WTC11 (cell line): ENCODE measurements at regions not wholly inside any gene's neighbourhood (a gene's known extent, or its start where the extent isn't known, plus 50 kb on each side); places are given as distances from the start of the nearest gene placed in this dataset.

Experiments used
- ATAC-seq: fragments of 200-7000 bp; cut with Tn5 transposase; 2 replicates; pipeline ENCODE4 v1.10.0; 2021; ENCODE audit warnings: mild to moderate bottlenecking, moderate library complexity
- CTCF ChIA-PET: fragments of 300-600 bp; sonication (Branson Sonifier 250); formaldehyde crosslinking; loops from one replicate; lab custom pipeline; 2021; ENCODE audit warnings: antibody characterized with exemption; lab: Charles Lee
- POLR2A ChIA-PET: fragments of 350-600 bp; sonication (Branson Sonifier 250); formaldehyde crosslinking; loops from one replicate; lab custom pipeline; 2021; ENCODE audit warnings: antibody characterized with exemption; lab: Charles Lee
- DNase-seq: peaks from one replicate; pipeline ENCODE4 v3.0.0; 2021; ENCODE audit warnings: low spot score
- H3K27ac Mint-ChIP-seq: 2 replicates; pipeline ENCODE4 v1.8.0; 2021; ENCODE audit warnings: mixed read lengths
- H3K27me3 Mint-ChIP-seq: 2 replicates; pipeline ENCODE4 v1.8.0; 2021; ENCODE audit warnings: low read depth, mild to moderate bottlenecking, moderate library complexity, mixed read lengths
- H3K36me3 Mint-ChIP-seq: 2 replicates; pipeline ENCODE4 v1.8.0; 2021; ENCODE audit warnings: mixed read lengths
- H3K4me1 Mint-ChIP-seq: 2 replicates; pipeline ENCODE4 v1.8.0; 2022; ENCODE audit warnings: mixed read lengths
- H3K4me3 Mint-ChIP-seq: 2 replicates; pipeline ENCODE4 v1.8.0; 2021; ENCODE audit warnings: mild to moderate bottlenecking, moderate library complexity, mixed read lengths
- H3K9me3 Mint-ChIP-seq: 2 replicates; pipeline ENCODE4 v1.8.0; 2021; ENCODE audit warnings: mixed read lengths
- ARID4B ChIP-seq: sonication (generic); formaldehyde crosslinking; IDR thresholded peaks from 2 replicates; pipeline ENCODE4 v1.8.0; 2023; ENCODE audit warnings: missing genetic modification reagents, mild to moderate bottlenecking, borderline replicate concordance
- ATF6 ChIP-seq: sonication (generic); formaldehyde crosslinking; IDR thresholded peaks from 2 replicates; pipeline ENCODE4 v1.8.1; 2023; ENCODE audit warnings: mild to moderate bottlenecking, missing genetic modification reagents
- CBFB ChIP-seq: sonication (generic); formaldehyde crosslinking; IDR thresholded peaks from 2 replicates; pipeline ENCODE4 v1.8.1; 2022; ENCODE audit warnings: mild to moderate bottlenecking, low read depth, missing genetic modification reagents
- E2F5 ChIP-seq: sonication (generic); formaldehyde crosslinking; IDR thresholded peaks from 2 replicates; pipeline ENCODE4 v1.8.1; 2022; ENCODE audit warnings: mild to moderate bottlenecking, moderate library complexity, missing genetic modification reagents
- EMX1 ChIP-seq: fragments of 250-450 bp; sonication (Bioruptor Pico); IDR thresholded peaks from 2 replicates; pipeline ENCODE4 v1.8.0; 2021; ENCODE audit warnings: mild to moderate bottlenecking
- ETV6 ChIP-seq: sonication (generic); formaldehyde crosslinking; IDR thresholded peaks from 2 replicates; pipeline ENCODE4 v1.8.1; 2022; ENCODE audit warnings: mild to moderate bottlenecking, missing genetic modification reagents
- FOXP1 ChIP-seq: sonication (generic); formaldehyde crosslinking; IDR thresholded peaks from 2 replicates; pipeline ENCODE4 v1.8.0; 2022; ENCODE audit warnings: missing genetic modification reagents, mild to moderate bottlenecking, moderate library complexity, borderline replicate concordance
- HMGA2 ChIP-seq: fragments of 250-450 bp; sonication (Bioruptor Pico); IDR thresholded peaks from 2 replicates; pipeline ENCODE4 v1.4.0; 2021; ENCODE audit warnings: mild to moderate bottlenecking, moderate library complexity
- IRF1 ChIP-seq: sonication (generic); formaldehyde crosslinking; IDR thresholded peaks from 2 replicates; pipeline ENCODE4 v1.8.0; 2023; ENCODE audit warnings: missing genetic modification reagents
- JAZF1 ChIP-seq: fragments of 250-450 bp; sonication (Bioruptor Pico); IDR thresholded peaks from 2 replicates; pipeline ENCODE4 v1.9.0; 2021; ENCODE audit warnings: moderate library complexity, mild to moderate bottlenecking, inconsistent platforms
- KAT7 ChIP-seq: sonication (generic); formaldehyde crosslinking; IDR thresholded peaks from 2 replicates; pipeline ENCODE4 v1.8.1; 2023; ENCODE audit warnings: missing genetic modification reagents, mild to moderate bottlenecking, borderline replicate concordance
- NFATC4 ChIP-seq: fragments of 250-450 bp; sonication (Bioruptor Pico); IDR thresholded peaks from 2 replicates; pipeline ENCODE4 v1.9.0; 2021; ENCODE audit warnings: mild to moderate bottlenecking
- PRRX2 ChIP-seq: fragments of 250-450 bp; sonication (Bioruptor Pico); IDR thresholded peaks from 2 replicates; pipeline ENCODE4 v1.8.0; 2021; ENCODE audit warnings: mild to moderate bottlenecking
- RORB ChIP-seq: fragments of 250-450 bp; sonication (Bioruptor Pico); IDR thresholded peaks from 2 replicates; pipeline ENCODE4 v1.9.0; 2021; ENCODE audit warnings: mild to moderate bottlenecking
- SOX15 ChIP-seq: fragments of 250-450 bp; sonication (Bioruptor Pico); IDR thresholded peaks from 2 replicates; pipeline ENCODE4 v1.9.0; 2021; ENCODE audit warnings: mild to moderate bottlenecking
- TP53 ChIP-seq: sonication (generic); formaldehyde crosslinking; IDR thresholded peaks from 2 replicates; pipeline ENCODE4 v1.8.1; 2023; ENCODE audit warnings: mild to moderate bottlenecking, missing genetic modification reagents
- ZBTB21 ChIP-seq: sonication (generic); formaldehyde crosslinking; IDR thresholded peaks from 2 replicates; pipeline ENCODE4 v1.8.1; 2023; ENCODE audit warnings: mild to moderate bottlenecking, missing genetic modification reagents, borderline replicate concordance
- ZNF138 ChIP-seq: sonication (generic); formaldehyde crosslinking; conservative IDR thresholded peaks from 2 replicates; pipeline ENCODE4 v1.8.1; 2022; ENCODE audit warnings: mild to moderate bottlenecking, moderate library complexity, missing genetic modification reagents
- ZNF232 ChIP-seq: sonication (generic); formaldehyde crosslinking; IDR thresholded peaks from 2 replicates; pipeline ENCODE4 v1.8.0; 2022; ENCODE audit warnings: mild to moderate bottlenecking, missing genetic modification reagents
- ZNF416 ChIP-seq: fragments of 250-450 bp; sonication (Bioruptor Pico); IDR thresholded peaks from 2 replicates; pipeline ENCODE4 v1.9.0; 2021; ENCODE audit warnings: mild to moderate bottlenecking, inconsistent platforms
- ZNF423 ChIP-seq: fragments of 250-450 bp; sonication (Bioruptor Pico); IDR thresholded peaks from 2 replicates; pipeline ENCODE4 v2.1.2; 2022; ENCODE audit warnings: mild to moderate bottlenecking, moderate library complexity
- ZNF671 ChIP-seq: fragments of 250-450 bp; sonication (Bioruptor Pico); IDR thresholded peaks from 2 replicates; pipeline ENCODE4 v1.8.0; 2021; ENCODE audit warnings: mild to moderate bottlenecking

- TF ChIP-seq ARID4B (CRISPR knock-in tag) (no peak), JAZF1 (CRISPR knock-in tag) (no peak), NFATC4 (no peak), KAT7 (CRISPR knock-in tag) (no peak), ZNF416 (CRISPR knock-in tag) (no peak), SOX15 (CRISPR knock-in tag) (no peak), ZNF671 (CRISPR knock-in tag) (no peak)
These were observed 168.1 kb upstream of the PPP2R2D start (continued) for GRCh38 chr10:131732631-131733127.

GRCh38 chr10:131733596-131733995, 167.2 kb upstream of the PPP2R2D start:
- Mint-ChIP-seq H3K27me3 (peaks cover 5% of the 10 kb centered on the region; the same call in 1 of the 2 replicates), H3K9me3 (peaks cover 8% of the 10 kb centered on the region), H3K36me3 (peaks cover 5% of the 10 kb centered on the region), H3K4me3 (no peak overlapping the region), H3K4me1 (peaks cover 15% of the 10 kb centered on the region), H3K27ac (no peak overlapping the region)
- ATAC-seq (no peak), DNase-seq (no peak)
- ChIA-PET POLR2A (no interaction called here), CTCF (no interaction called here)
- TF ChIP-seq FOXP1 (CRISPR knock-in tag) (no peak), ZNF423 (CRISPR knock-in tag) (no peak), TP53 (CRISPR knock-in tag) (no peak), ZNF232 (CRISPR knock-in tag) (no peak), ZNF671 (CRISPR knock-in tag) (no peak), RORB (no peak), IRF1 (CRISPR knock-in tag) (no peak), ETV6 (CRISPR knock-in tag) (no peak), ATF6 (CRISPR knock-in tag) (no peak), PRRX2 (CRISPR knock-in tag) (no peak), EMX1 (CRISPR knock-in tag) (no peak), ZNF138 (CRISPR knock-in tag) (no peak), E2F5 (CRISPR knock-in tag) (no peak), CBFB (CRISPR knock-in tag) (no peak), HMGA2 (CRISPR knock-in tag) (no peak), ZNF416 (CRISPR knock-in tag) (no peak), ZBTB21 (CRISPR knock-in tag) (no peak)
